ENCODE measurements at regions not wholly inside any gene's neighbourhood (a gene's known extent, or its start where the extent isn't known, plus 50 kb on each side); places are given as distances from the start of the nearest gene placed in this dataset.

DNA sequence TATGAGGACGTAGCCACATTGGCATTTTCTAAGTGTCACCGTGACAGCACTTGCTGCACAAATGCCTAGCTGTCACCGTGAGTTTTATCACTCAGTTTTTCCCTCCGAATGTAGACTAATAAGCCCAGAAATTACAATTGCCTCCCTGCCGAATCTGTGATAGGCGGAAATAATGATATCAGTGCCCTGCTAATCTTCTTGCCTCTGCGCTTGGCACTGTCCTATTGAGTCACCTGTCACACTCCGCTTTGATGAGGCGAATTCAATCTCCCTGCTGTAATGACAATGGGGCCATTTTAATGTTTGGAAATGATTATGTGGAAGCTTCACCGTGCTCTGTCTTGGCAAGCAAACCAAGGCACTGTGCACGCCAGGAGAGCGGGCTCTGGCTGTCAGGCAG, 112.8 kb downstream of the LINC00237 start:
- no peak for DNase-seq (ENCODE audit: insufficient read length, low spot score)

DNA sequence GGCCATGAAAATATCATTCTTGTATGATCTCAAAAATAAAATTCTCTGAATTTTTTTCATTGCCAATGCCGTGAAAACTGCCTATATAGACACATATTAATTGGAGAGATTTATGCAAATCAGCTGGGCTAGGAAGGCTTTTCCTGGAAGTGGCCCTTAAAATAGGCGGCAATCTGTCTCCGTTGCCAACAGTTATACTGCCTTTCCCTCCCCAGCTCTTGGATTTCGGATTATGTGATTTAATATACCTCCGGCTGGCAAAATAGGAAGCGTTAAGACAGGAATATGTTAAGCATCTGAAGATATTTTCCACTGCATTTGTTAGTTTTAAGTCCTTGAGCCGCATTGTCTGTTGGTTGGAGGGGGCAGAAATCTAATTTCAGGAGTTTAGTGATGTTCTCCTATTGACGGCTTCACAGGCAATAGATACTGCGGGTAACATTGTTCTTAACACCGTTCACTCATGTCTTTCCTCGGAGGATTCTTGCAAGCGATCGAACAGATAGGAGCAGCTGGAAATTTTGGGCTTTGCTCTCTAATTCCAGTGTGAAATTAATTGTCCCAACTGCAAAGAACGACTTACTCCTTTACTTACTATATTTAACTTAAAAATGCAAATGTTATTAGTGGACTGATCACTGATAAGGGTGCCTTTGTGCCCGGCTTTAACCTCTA, 113.3 kb downstream of the LINC00237 start:
- FAIRE-seq, result no peak
- no peak for DNase-seq (ENCODE audit: insufficient read length, low spot score)

More for the DNA sequence above, 112.8 kb downstream of the LINC00237 start:
- FAIRE-seq, result no peak

DNA sequence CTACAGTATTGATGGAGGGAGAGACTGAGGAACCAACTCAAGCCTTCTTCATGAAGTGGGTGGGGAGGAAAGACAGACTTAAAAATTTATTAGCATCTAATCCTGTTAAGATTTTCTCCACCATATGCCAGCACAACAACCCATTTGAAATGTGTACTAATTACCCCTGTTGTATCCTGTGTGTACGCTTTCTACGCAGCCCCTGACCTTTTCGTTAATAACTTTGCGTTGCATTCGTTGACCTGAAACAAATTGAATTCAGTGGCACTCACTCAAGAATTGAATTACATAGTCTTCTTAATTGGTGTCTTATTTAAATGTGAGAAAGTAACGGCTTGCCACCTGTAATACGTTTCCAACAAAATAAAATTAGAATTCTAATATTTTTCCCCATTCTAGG, 113.9 kb downstream of the LINC00237 start:
- FAIRE-seq, result no peak
- no peak for DNase-seq (ENCODE audit: insufficient read length, low spot score)

DNA sequence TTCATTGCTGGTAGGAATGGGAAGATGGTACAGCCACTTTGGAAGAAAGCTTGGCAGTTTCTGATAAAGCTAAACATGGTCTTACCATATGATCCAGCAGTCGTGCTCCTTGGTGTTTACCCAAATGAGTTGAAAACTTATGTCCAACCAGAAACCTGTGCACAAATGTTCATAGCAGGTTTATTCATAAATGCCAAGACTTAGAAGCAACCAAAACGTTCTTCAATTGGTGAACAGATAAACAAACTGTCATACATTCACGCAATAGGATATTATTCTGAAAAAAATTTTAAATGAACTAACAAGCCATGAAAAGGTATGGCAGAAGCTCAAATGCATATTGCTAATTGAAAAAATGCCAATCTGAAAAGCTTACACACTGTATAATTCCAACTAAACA, 117.1 kb downstream of the LINC00237 start:
- DNase-seq (ENCODE audit: insufficient read length, low spot score), result no peak
- no peak for FAIRE-seq

GRCh38 chr20:20979934-20980333, 126.2 kb downstream of the LINC00237 start:
- DNase-seq (ENCODE audit: insufficient read length, low spot score), result no peak
- FAIRE-seq, result no peak

DNA sequence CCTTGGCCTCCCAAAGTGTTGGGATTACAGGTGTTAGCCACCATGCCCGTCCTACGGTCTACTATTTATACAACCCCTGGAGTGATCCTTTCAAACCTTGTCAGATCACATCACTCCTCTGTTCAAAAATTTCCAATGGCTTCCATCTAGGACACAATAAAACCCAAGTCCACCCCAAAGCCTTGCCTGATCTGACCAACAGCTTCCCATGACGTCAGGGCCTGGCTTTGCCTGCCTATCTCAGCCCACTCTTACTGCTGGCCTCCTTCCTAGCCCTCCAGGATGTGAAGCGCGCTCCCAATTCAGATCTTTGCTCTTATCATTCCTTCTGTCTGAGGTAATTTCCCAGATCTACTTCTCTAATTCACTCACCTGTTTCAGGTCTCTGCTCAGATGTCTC, 128.4 kb downstream of the LINC00237 start:
- no peak for DNase-seq (ENCODE audit: insufficient read length, low spot score)
- FAIRE-seq, result no peak

DNA sequence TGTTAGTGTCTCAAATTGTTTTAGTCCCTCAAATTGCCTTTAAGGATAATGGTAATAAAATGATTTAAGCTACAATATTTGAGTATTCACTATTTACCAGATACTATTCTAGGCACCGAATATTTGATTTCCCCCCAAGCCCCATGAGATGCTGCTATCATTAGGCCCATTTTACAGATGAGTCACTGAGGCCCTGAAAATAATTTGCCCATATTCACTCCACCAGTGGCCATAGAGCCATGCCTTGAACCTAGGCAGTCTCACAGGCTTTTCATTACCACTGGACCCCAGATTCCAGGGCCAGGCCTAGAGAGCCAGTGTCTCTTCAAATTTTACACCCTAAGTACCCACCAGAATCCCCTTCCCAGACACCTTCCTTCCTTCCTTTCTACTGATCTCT, 133.7 kb downstream of the LINC00237 start:
- DNase-seq (ENCODE audit: insufficient read length, low spot score) (no peak), FAIRE-seq (no peak)

DNA sequence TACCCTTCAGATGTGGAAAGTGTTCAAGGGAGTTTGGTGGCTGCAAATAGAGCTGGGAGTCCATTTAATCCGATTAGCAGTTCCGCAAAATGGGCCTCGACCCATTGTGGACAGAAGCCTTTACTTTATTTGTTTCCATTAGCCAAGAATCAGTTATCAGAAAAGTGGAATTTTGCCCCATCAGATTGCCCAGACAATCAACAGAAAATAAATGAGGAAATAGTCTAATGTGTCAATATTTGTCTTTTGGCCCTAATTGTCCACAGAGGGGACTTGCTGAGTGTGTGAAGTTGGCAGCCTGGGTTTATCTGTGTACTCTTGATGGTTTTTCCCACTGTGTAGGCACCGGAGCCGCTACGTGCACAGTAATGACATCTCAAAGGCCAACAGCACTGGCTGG, 134.3 kb downstream of the LINC00237 start:
- no peak for DNase-seq (ENCODE audit: insufficient read length, low spot score)
- FAIRE-seq, result no peak

DNA sequence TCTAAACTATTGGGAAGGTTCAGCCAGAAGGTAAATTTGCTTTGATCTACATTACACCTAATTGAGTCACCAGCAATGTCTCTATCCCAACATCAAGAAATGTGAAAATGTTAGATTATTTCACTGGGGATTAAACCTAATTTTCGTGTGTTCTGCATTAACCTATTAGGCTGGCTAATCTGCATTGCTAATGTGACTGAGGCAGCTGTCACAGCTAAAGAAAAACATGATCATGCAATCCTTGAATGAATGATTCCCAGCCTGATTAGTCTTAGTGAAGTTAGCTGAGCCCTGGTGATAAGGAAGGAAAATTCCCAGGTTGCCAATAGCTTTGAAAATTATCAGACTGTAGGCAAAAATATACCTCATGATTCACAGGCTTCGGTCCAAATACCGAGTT, 135.3 kb downstream of the LINC00237 start:
- FAIRE-seq (no peak), DNase-seq (ENCODE audit: insufficient read length, low spot score) (no peak)

GRCh38 chr20:20969701-20970280, 136.4 kb downstream of the LINC00237 start:
- DNase-seq (ENCODE audit: insufficient read length, low spot score) (no peak), FAIRE-seq (no peak)

DNA sequence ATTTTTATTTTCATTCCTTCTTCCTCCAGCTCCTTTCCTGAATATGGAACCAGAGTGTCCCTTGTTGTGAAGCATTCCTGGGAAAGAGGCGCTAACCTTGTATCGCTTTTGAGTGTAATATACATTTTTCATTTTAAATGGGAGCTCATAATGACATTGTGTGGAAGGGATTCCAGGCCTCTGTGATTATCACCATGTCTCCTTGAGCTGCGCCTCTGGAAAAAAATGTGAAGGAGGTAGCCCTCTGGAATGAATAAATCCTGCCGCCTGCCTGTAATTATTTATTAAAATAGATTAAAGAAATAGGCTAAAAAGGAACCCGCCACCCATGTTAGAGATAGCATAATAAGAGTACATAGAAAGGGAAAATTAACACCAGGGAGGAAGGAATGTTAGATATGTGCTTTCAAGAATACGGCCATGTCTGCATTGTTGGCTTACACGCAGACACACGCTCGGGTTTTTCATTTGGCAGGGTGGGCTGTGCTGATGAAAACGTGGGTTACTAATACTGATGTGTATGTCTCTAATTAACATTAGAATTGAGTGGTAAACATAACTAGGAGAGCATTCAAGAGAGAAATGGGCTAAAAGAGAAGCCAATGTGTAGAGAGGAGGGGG, 138.5 kb downstream of the LINC00237 start:
- no peak for FAIRE-seq
- DNase-seq (ENCODE audit: insufficient read length, low spot score), result no peak

DNA sequence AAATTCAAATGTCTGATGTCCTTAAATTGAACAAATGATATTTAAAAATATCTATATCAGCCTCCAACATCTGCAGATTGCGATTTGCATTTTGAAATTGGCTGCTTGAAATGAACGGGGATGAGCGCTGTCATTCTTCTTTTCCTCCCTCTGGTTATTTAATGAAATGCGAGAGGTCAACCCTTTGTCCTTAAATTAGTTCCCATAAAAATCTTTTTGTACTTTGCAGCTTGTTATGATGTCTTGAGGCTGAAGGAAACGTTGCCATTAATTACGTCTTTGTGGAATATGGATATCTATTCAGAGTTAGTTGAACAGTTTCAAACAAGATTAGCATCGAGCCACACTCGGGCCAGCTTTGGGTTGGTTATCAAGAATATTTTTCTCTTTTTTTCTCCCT, 140.0 kb downstream of the LINC00237 start:
- no peak for DNase-seq (ENCODE audit: insufficient read length, low spot score)
- no peak for FAIRE-seq

GRCh38 chr20:20959031-20959755, 147.0 kb downstream of the LINC00237 start:
- no peak for FAIRE-seq

GRCh38 chr20:20956513-20956931, 149.6 kb downstream of the LINC00237 start:
- no peak for DNase-seq (ENCODE audit: insufficient read length, low spot score)
- no peak for FAIRE-seq

More at GRCh38 chr20:20959031-20959755, 147.0 kb downstream of the LINC00237 start:
- DNase-seq (ENCODE audit: insufficient read length, low spot score), result no peak

DNA sequence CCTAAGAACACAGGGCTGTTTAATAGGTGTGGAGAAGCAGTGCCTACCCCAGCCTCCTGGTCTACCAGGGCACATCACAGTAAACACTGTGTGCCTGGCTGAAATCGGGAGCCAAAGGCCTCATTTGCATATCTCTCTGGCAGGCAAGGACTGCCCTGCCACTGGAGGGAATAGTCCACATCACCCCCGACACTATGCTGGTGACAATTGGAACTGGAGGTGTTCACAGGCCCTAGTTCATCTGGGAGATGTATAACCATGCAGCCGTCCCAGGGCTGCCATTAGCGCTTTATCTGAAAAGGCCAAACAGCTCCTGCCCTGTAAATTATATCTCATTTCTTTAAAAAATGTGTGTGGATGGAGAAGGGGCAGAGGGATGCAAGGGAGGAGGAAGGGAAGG, 150.3 kb downstream of the LINC00237 start:
- FAIRE-seq (no peak), DNase-seq (ENCODE audit: insufficient read length, low spot score) (no peak)

DNA sequence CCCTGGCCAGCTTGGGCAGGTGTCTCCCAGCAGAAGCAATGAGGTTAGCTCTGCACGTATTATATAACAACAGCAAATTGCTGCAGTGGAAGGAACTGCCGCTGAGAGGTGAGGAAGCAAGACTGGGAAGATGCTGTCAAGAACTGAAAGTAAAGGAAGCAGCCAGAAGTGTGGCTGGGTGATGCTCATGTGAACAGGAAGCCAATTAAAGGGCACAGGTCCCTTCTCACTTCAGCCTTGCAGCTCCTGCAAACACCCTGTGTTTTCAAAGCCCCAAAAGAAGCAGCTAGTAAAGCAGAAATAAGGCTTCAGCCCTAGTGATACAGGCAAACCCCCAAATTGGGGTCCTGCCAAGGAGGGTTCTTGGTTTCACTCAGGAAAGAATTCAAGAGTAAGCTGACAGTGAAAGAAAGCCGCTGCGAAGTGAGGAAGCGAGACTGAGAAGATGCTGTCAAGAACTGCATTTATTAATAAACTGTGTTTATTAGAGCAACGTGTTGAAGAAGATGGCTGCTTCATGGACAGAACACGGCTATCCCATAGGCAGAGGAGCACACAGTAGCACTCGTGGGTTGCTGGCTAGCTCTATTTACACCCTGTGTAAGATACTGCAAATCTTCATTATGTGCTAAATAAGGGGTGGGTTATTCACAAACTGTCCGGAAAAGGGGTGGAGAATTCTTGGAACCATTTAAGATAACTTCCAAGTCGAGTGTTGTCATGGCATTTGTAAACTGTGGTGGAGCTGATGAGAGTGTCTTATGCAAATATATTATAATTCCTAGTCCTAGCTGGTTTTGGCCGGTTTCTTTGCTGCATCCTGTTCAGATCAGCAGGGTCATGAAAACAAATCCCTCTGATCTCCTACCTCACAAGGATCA, 152.2 kb downstream of the LINC00237 start:
- no peak for DNase-seq (ENCODE audit: insufficient read length, low spot score)
- FAIRE-seq, result no peak

DNA sequence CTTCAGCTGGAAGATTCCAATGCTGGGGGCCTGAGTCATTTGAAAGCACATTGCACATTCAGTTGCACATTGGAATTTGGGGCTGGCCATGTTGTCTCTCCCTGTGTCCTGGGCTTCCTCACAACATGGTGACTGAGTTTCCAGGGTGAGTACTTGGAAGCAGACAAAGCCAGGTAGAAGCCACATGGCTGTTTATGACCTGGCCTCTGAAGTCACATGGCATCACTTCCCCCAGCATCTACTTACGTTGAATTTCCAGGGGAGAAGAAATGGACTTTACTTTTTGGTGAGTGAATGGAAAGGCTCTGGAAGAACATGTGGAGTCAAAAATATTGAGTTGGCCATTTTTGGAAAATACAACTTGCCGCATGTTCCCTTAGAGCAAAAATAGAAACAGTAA, 155.5 kb downstream of the LINC00237 start:
- DNase-seq (ENCODE audit: insufficient read length, low spot score), result no peak
- FAIRE-seq, result no peak

DNA sequence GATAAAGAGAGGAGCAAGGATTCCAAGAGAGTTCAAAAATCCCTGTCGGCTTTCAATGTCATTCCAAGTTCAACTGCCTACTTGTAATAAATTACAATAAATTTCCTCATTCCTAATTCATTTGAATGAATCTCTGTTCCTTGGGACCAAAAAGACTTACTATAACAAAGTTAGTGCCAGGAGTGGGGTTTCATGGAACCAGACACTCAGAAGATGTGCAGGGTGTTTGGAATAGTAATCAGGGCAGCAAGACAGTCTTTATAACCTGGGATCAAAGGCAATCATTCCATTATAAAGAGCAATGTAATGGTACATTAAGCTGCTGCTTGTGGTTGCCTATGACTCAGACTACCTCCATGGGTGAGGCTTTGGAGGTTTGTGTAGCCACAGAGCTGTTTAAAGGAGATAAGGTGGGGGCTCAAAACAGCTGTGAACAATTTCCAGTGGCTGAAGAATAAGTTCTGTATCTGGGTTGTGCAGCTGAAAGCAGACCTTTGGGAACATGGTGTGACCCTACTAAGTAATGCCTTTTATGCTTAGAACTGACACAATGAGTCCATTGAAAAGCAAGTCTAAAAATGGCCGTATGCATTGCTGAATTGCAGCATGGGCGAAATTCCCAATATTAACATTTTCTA, 159.9 kb downstream of the LINC00237 start:
- DNase-seq (ENCODE audit: insufficient read length, low spot score), result no peak
- FAIRE-seq, result no peak

GRCh38 chr20:20941468-20941889, 164.7 kb downstream of the LINC00237 start:
- FAIRE-seq, result no peak
- DNase-seq (ENCODE audit: insufficient read length, low spot score), result no peak

DNA sequence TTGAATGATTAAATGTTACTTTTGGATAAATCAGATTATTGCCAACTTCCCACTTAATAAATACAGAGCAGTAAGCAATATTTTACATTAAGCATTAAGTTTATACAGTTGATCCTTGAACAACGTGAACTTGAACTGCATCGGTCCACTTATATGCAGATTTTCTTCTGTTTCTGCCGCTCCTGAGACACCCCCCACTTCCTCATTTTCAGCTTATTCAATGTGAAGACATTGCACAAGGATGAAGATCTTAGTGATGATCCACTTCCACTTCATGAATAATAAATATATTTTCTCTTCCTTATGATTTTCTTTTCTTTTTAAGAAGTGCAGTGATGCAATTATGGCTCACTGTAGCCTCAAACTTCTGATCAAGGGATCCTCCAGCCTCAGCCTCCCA, 167.2 kb downstream of the LINC00237 start:
- FAIRE-seq (no peak), DNase-seq (ENCODE audit: insufficient read length, low spot score) (no peak)
